ENCODE measurements at regions not wholly inside any gene's neighbourhood (a gene's known extent, or its start where the extent isn't known, plus 50 kb on each side); places are given as distances from the start of the nearest gene placed in this dataset.
A peak's percentile ranks its signal among the peaks of the same experiment; 100 is the strongest.

- TF ChIP-seq NFRKB (IDR thresholded peaks at IDR 0.05): no peak
- TF ChIP-seq SOX13 (IDR thresholded peaks at IDR 0.05): peak; percentile 37; the same call in 1 of the 2 replicates
- TF ChIP-seq SOX13 (CRISPR knock-in tag; conservative IDR thresholded peaks at IDR 0.05 in 1 of 2, IDR thresholded peaks at IDR 0.05 in 1 of 2): peak in 1 of 2 experiments; percentile 81; a peak in 2 of 4 replicates
- TF ChIP-seq CREB3 (CRISPR knock-in tag; IDR thresholded peaks at IDR 0.05): no peak
- TF ChIP-seq ZNF75D (CRISPR knock-in tag; IDR thresholded peaks at IDR 0.05; ENCODE audit: borderline replicate concordance): no peak
- no peak for TF ChIP-seq FOXM1 (CRISPR knock-in tag; IDR thresholded peaks at IDR 0.05)
- no peak for TF ChIP-seq ZNF136 (CRISPR knock-in tag; IDR thresholded peaks at IDR 0.05; ENCODE audit: low read depth)
- TF ChIP-seq ZNF607 (CRISPR knock-in tag; IDR thresholded peaks at IDR 0.05; ENCODE audit: borderline replicate concordance): 0 out of 2 replicates have a peak, but pooled peaks have one; percentile 36
- TF ChIP-seq ZHX1 (CRISPR knock-in tag; IDR thresholded peaks at IDR 0.05; ENCODE audit: low read depth): peak; percentile 69; the same call in 1 of the 2 replicates
- TF ChIP-seq ZMAT5 (CRISPR knock-in tag; IDR thresholded peaks at IDR 0.05; ENCODE audit: borderline replicate concordance, low read depth): no peak
- no peak for TF ChIP-seq NR2F1 (CRISPR knock-in tag; IDR thresholded peaks at IDR 0.05)
- no peak for TF ChIP-seq MYNN (CRISPR knock-in tag; IDR thresholded peaks at IDR 0.05; ENCODE audit: low read depth)
- no peak for TF ChIP-seq MNT (IDR thresholded peaks at IDR 0.05)
- TF ChIP-seq TEAD2 (CRISPR knock-in tag; IDR thresholded peaks at IDR 0.05): no peak
- TF ChIP-seq CBX2 (IDR thresholded peaks at IDR 0.05; ENCODE audit: low read depth, low read length): no peak
- TF ChIP-seq CBX2 (CRISPR knock-in tag; IDR thresholded peaks at IDR 0.05; ENCODE audit: low read depth): no peak
- TF ChIP-seq RFXANK (CRISPR knock-in tag; IDR thresholded peaks at IDR 0.05): no peak
- TF ChIP-seq SMAD9 (CRISPR knock-in tag; IDR thresholded peaks at IDR 0.05): no peak
- TF ChIP-seq PAXIP1 (CRISPR knock-in tag; conservative IDR thresholded peaks at IDR 0.05): peak; percentile 89
- no peak for TF ChIP-seq TMF1 (CRISPR knock-in tag; IDR thresholded peaks at IDR 0.05; ENCODE audit: low read depth)
- no peak for TF ChIP-seq RBFOX2 (IDR thresholded peaks at IDR 0.05; ENCODE audit: low read depth, low read length)
These were observed 88.3 kb downstream of the RHOB start (continued) for GRCh38 chr2:20534913-20535801.

Data from HepG2 (cell line).